ENCODE measurements at regions not wholly inside any gene's neighbourhood (a gene's known extent, or its start where the extent isn't known, plus 50 kb on each side); places are given as distances from the start of the nearest gene placed in this dataset.
"Not testable (repeated sequence)": the region's sequence is repeated elsewhere in the genome, so short reads cannot be mapped to it uniquely, and the experiment has no call there.

DNA sequence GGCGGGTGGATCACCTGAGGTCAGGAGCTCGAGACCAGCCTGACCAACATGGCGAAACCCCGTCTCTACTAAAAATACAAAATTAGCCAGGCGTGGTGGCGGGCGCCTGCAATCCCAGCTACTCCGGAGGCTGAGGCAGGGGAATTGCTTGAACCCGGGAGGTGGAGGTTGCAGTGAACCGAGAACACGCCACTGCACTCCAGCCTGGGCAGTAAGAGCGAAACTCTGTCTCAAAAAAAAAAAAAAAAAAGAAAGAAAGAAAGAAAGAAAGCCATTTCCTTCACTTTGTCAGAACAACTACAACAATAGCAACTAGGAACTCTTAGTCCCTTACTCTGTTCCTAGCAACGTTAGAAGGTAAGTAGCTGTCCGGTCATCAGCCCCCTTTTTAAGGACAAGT, 222.9 kb upstream of the JARID2 start:
- TF ChIP-seq POLR2A (IDR thresholded peaks at IDR 0.05; ENCODE audit: borderline replicate concordance, extremely low read depth, insufficient read depth, insufficient read length); YY1 (IDR thresholded peaks at IDR 0.05; ENCODE audit: extremely low read depth, insufficient replicate concordance, low read depth, low read length); CTCF (IDR thresholded peaks at IDR 0.05 in 2 of 3, conservative IDR thresholded peaks at IDR 0.05 in 1 of 3; ENCODE audit: borderline replicate concordance in 1 of 3, insufficient read depth in 1 of 3, low read depth in 2 of 3, low read length in 2 of 3); POLR2AphosphoS5 (IDR thresholded peaks at IDR 0.05; ENCODE audit: low read depth, low read length); EGR1 (IDR thresholded peaks at IDR 0.05; ENCODE audit: low read depth); RAD21 (IDR thresholded peaks at IDR 0.05; ENCODE audit: low read depth); ZBTB33 (IDR thresholded peaks at IDR 0.05; ENCODE audit: extremely low read depth, insufficient replicate concordance, low read length); JUND (IDR thresholded peaks at IDR 0.05); CEBPB (IDR thresholded peaks at IDR 0.05; ENCODE audit: low read depth); EZH2 (IDR thresholded peaks at IDR 0.05); EZH2phosphoT487 (IDR thresholded peaks at IDR 0.05; ENCODE audit: borderline replicate concordance): not testable (repeated sequence)
- TF ChIP-seq, protein P1, sequence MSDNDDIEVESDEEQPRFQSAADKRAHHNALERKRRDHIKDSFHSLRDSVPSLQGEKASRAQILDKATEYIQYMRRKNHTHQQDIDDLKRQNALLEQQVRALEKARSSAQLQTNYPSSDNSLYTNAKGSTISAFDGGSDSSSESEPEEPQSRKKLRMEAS (IDR thresholded peaks at IDR 0.05), result not testable (repeated sequence)
- TF ChIP-seq, protein P2, sequence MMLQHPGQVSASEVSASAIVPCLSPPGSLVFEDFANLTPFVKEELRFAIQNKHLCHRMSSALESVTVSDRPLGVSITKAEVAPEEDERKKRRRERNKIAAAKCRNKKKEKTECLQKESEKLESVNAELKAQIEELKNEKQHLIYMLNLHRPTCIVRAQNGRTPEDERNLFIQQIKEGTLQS (IDR thresholded peaks at IDR 0.05), result not testable (repeated sequence)

Measured in HCT116 (cell line).